HG02759 (cell line): ENCODE measurements at regions not wholly inside any gene's neighbourhood (a gene's known extent, or its start where the extent isn't known, plus 50 kb on each side); places are given as distances from the start of the nearest gene placed in this dataset.

Experiments used
- ATAC-seq: cut with Tn5 transposase; IDR thresholded peaks from one replicate; pipeline ENCODE4 v1.9.1; 2021; ENCODE audit warnings: mild to moderate bottlenecking, moderate library complexity; ENCODE audit not compliant: unreplicated experiment

DNA sequence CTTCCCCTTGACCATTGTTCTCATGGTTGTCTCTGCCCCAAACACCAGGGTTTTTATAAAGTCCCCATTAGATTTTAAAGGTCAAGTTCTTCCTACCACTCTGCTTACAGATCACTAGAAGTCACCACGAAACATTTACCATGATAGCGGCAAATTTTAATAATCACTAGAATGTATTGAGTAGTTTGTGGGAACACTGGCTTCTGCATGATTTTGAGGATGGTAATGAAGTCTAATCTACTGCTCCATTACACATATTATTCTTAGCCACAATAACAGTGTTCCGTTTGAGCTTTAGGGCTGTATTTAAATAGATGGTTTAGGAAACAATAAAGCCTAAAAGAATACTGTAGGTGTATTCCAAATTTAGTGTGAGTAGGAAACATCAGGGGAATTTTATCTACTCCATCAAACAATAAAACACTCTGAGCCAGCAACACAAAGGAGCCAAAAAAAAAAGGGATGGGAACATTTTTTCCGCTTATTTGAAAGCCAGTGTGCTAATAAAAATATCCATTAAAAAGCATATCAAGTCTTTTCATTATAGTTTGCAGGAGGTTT lies 49.7 kb downstream of the KLF12 start:
- ATAC-seq: no peak

DNA sequence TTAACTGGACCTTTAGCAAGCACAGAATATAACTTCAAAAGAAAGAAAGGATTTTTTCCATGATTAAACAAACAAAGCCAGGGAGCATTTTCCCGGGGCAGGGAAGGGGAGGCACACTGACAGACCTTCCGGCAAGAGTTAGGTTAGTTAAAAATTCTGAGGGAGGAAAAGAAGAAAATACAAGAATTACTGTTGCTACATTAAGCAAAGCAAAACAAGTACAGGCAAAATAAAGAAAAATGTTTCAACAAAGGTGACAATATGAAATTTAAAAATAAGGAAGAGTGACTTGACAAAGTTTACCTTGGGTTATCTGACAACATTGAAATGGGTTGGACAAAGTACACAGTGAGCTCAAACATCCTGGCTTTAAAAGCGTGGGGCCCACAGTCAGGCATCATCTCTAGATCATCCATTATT lies 51.5 kb downstream of the KLF12 start:
- ATAC-seq: no peak

DNA sequence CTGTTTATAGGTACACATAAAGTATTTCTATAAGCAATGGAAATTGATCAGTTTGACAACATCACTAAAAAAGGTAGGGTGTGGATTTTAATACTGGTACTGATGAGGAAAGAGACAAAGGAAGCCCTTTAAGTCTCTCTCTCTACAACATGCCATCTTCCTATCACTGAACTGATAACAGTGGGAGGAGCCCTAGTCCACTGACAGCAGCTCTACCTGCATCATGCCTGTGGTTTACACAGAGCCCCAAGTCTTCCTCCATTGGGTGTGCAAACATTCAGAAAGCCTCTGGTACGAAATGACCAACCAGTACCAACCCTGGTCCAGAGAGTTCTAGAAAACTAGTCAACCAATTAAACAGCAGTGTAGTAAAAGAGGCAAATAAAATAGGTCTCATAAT lies 53.4 kb downstream of the KLF12 start:
- ATAC-seq: no peak

DNA sequence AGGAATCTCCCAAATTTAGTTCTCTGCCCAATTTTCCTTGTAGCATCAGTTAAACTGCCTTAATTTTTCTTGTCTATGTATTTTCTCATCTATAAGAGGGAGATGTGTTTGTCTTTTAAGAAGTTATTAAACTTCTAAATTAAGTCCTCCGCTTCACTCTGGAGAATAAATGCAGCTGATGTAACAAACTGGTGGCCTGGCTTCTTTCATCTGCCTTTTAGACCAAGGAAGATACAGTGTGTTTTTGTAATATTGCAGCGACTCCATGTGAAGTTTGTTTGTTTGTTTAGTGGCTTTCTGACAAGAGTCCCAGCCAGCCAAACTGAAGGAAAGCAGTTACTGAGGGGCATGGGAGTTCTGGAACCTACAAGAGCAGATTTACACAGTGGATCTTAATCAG lies 56.4 kb downstream of the KLF12 start:
- ATAC-seq: no peak

DNA sequence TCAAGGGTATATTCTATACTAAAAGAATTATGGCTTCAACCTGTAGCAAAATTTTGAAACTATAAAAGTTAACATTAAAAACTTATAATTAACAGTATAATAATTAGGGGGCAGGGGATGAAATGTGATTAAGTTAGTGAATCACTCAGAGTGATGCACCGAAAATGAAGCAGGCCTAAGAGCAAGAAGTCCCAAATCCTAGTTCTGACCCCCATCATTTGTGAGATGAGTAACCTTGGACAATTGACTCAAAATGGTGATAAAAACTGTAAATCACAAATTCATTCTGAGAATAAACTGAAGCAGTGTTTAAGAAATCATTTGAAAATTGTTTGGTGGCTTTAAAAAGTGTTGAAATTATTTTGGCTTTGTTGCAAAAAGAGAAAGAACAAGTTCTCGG lies 56.8 kb downstream of the KLF12 start:
- no peak for ATAC-seq

DNA sequence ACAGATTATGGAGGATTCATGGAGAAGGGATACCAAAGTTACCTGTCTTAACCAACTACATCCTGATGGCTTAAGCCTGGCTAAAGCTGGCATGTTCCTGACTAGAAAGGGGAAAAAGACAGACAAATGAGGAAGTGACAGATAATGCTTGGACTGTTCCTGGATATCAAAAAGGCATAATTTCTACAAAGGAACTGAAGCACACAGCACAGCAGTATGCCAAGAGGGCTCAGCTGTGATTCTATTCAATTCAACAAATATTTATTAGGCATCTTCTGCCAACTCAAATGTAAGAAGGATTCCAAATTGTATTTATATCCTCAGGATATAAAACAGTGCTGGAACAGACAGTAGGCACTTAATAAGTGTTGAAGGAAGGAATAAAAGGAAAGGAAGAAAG lies 59.5 kb downstream of the KLF12 start:
- no peak for ATAC-seq

DNA sequence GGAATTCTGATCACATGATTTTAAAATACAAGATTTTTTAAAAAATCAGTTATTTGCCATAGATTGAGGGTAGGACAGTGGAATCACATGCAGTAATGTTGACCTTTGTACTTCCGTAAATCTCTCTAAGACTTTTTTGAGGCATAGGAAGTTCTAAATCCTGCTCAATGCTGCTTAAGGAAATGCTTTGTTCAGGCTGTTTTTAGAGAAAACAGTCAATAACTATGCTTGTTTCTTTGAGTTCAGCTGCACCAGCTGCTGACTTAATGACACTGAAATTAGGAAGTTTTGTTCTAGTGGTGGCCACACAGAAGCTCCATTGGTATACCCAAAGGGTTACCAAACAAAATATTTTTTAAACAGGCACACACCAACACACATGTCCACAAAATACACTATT lies 60.9 kb downstream of the KLF12 start:
- no peak for ATAC-seq

DNA sequence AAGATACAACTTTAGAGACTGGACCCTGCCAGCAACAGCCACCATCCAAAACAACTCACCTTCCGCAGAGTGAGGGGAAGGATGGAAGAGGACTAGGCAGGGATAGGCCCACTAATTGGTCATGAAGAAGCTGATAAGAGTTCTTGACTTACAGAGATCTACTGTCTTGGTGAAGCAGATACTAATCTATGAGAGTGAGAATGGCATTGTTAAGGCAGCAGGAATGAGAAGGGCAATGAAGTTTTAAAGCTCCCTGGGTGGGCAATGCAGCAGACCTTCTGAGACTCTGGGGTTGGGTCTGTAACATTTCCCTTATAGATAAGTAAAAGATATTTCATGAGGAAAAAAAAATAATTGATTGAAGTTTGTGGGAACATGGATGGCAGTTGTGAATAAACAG lies 63.7 kb downstream of the KLF12 start:
- no peak for ATAC-seq

DNA sequence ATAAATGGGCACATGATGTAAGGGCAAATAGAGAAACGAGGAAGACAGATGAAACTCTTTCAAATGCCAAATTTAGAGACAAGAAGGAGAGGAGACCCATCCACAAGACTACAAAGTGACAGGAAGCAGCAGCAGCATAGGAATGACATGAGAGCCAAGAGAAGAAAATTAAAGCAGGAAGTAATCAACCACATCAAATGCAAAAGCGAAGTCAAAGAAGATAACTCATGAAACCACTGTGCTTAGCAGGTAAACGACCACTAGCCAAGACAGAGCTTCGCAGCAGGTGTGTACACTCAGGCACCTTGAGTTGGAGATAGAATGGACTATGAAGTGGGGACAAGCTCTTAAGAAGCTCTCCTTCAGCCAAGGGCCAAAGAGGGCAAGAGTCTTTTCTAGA lies 64.1 kb downstream of the KLF12 start:
- ATAC-seq: peak; percentile 55

DNA sequence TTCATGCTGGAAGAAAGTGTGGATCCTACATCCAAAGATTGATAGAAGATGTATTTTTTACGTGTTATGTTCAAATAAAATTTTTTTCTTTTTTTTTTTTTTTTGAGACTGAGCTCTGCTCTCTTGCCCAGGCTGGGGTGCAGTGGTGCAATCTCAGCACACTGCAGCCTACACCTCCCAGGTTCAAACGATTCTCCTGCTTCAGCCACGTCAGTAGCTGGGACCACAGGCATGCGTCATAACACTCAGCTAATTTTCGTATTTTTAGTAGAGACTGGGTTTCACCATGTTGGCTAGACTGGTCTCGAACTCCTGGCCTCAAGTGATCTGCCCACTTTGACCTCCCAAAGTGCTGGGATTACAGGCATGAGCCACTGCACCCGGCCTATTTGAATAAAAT lies 65.7 kb downstream of the KLF12 start:
- no peak for ATAC-seq

DNA sequence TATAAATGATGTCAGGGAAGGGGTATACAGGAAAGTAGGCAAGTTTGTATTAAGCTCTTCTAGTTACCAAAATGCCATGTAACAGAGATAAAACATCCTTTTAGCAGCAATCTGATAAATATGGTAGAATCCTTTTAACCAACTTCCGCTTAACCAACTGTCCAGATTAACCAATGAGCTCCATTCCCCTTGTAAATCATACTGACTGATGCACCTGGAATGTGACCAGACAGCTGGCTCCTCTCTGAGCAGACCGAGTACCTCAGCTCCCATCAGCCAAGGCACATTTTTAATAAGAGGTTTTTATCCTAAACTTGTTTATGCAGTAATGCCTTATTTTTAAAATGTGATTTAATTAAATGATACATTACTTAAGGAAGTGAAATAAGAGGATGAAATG lies 66.4 kb downstream of the KLF12 start:
- no peak for ATAC-seq

DNA sequence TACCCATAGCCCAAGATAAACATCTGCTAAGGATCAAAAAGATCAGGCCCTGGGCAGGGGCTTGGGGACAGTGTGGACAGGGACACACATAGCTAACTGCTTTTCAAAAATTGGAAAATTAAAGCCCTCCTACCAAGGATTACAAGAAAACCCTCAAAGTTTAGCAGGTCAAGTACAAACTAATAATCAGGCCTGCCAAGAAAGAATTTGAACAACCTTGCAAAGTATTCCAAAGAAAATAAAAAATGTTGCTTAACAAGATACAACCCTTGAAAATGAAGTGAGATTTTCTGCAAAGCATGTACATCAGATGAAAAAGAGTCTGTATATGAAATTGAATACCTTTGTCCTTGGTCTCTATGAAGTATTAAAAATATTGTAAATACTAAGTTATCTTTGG lies 67.3 kb downstream of the KLF12 start:
- ATAC-seq: no peak

DNA sequence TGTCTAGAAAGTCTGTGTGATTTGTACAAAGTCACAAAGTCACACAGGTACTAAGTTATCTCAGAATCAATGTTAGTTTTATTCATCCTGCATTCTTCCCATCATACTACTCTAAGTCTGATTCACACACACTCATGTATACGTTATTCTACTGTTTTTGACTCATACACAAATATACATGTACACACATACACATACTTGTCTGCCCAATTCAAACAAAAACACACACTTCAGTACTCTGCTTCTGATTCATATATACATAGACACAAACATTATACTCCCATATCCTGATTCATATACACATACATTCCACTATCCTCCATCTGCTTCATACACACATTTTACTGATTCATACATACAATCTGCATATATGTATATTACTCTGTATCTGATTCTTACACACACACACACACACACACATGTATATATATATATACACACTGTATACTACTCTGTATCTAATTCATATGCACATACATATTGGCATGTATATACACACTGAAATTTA lies 69.3 kb downstream of the KLF12 start:
- no peak for ATAC-seq

DNA sequence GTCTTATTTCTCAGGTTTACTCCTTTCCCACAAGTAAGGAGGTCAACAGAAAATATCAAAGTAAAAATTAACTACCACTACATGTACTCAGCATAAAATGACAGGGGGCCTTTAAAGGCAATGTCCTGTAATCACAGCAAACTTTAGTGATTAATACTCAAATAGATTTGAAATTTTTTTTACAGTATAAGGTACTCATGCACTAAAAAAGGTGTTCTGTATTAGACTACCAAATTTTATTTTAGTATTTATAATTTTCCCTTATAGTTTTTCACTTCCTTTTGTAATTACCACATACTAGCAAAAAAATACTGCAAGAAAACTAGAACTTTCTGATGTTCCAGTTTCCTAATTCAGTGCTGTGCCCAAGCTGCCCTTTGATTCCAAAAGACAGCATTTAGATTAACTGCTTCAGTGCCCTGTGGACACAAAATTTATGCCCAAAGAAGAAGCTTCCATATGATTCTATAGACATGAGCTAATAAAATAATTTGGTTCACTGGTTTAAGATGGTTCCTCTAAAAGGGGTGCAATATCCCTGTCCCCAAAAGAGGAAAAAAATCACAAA lies 70.6 kb downstream of the KLF12 start:
- ATAC-seq: no peak

DNA sequence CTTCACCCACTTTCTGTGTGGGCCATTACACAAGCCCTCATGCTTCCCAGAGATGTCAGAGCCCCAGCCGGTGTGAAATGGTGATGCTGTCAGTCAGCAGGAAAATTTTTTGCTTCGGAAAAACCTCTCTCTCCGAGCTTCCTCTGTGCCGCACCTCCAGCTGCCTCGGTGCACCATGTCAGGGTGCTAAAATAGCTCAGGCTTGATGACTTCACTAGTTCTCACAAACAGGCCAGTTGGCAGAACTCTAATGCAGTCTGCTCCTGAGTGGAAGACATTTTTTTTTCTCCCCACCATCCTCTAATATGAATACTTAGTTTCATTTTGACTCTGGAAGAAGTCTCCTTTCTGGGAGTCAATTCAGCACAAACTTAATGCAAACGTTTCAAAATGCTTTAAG lies 71.3 kb downstream of the KLF12 start:
- peak; percentile 79 for ATAC-seq

DNA sequence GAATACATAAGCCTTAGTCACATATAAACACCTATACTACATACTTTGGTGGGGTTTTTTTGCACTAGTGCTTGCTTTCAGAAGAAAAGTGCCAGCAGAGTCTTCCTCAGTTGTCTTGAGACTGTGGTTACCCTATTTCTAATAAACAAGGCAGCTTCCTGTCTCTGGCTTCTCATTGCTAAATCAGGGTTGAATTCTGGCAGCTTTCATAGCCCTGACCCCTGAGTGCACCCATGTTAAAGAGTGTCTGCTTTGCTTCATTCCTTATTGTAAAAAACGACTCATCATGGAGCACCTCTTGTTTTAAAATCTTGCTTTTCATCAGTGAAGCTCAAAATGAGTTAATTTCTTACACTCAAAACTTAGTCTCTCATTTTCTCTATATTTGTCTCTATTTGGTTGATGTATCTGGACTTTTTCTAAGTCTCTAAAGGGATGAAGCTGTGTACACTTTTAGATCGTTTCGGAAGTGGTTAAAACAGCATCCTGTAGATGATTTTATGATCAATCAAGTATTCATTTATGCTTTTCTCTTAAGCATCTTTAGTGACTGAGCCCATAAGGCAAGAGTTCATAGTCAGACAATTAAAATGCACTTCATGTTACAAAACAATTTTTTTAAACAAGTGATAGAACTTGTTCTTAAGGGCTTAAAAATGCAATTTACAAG lies 72.1 kb downstream of the KLF12 start:
- ATAC-seq: peak; percentile 78

DNA sequence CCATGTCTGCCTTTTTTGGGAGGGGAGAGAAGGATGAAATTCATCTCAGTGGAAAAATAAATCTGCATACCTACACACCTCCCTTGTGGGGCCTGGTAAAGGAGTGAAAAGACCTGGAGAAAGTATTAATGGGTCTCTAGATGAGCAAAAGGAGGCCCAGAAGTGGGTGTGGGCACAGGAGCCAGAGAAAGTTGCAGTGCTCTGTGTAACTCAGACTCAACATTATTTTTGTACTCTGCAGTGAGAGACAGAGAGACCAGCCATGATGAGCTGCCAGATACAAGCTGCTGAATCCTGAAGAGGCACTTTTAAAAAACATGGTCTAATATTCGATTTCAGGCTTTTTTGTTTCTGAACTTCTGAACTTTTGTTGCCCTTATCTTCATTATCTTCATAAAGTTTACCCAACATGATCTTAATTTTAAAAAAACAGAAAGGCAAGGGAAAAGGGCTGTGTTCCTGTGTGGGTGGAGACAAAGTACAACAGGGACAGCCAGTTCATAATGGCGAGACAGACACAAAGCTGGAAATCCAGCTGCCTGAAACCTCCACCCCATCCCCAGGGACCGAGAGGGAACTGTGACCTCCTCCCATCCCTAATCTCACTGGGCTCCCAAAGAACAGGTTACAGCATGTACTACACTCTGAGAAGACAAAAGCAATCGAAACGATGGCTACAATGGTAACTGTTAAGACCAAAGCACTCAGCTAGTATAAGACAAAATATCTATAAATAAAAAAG lies 77.2 kb downstream of the KLF12 start:
- no peak for ATAC-seq

DNA sequence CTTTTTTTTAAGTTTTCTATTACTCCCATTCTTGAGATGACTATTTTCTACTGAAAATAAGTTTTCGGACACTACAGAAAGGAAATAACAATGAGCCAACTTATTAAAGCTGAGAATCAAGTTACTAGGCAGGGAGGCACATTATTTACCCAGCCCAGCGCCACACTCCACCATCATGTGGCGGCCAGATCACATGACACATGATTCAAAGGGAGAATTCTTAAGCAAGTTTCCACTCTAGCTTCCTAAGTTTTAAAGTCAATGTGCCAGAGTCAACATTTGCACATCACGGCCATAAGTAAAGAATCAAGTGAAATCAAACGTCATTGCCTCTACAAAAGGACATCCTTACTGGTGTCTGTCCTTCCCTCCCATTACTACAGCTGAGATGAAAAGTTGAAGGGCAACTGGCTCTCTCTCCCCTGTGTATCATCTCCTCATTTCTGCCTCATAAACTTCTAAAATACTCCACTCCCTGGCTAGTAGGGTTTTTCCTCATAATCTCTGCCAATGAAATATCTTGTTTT lies 81.7 kb downstream of the KLF12 start:
- ATAC-seq: no peak

DNA sequence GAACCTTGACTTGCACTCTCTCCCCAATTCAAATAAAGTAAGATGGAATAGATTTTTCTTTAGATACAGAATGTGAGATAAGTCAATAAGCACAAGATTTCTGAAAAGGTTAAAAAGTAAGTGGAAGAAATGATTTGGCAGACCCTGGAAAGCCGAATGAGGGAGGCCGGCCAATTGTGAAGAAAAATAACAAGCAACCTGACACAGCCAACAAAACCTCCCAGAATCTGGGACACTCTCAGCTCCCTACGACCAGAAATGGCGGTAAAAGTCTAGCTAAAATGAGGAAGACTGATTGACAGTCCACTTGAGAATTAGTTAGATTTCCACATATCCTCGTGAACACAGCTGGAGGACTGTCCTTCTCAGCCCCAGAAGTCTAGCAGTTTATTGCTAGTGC lies 85.4 kb downstream of the KLF12 start:
- ATAC-seq: no peak

DNA sequence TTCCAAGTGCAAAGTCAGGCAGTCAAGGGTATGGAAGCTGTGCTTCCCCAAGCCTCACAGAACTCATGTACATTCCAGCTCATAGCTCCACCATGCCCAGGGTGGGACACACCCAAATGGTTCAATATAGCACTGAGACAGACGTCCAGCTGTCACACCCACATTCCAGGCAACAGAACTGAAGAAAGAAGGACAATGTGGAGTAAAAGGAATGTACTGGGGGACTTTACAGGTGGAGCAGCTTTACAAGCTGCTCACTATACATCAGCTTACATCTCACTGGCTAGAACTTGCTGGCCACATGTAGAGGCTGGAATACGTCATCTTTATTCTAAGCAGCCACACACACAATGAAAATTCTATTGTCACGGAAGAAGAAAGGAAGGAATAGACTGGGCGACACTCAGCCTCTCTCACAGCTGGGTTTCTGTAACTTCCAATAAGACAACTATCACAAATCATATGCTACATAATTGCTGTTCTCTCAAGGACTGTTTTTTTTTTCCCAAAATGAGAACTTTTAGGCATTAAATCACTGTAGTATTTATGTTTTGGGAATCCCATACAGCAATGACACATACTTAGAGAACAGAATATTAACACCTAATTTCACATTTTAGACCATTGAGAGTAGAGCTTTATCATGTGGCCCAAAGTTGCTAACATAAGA lies 86.1 kb downstream of the KLF12 start:
- ATAC-seq: no peak

DNA sequence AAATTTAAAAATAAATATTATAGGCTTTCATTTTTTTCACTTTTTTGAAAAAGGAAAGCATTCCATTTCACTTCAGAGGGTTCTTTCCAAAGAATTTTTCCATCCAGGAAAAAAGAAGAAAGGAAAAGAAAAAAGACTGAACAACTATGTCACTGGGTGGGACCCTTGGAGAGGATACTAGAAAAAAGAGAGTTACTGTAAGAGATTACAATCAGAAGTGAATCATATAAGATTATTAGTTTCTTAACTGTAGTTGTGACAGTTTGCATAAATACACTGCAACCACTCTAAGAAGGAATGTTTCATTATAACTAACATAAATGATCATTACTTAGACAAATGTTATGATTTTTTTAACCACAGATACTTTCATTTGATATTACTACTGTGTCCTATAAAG lies 87.8 kb downstream of the KLF12 start:
- no peak for ATAC-seq
